Muscle layer of colon (tissue), 2 donors: ENCODE measurements at regions not wholly inside any gene's neighbourhood (a gene's known extent, or its start where the extent isn't known, plus 50 kb on each side); places are given as distances from the start of the nearest gene placed in this dataset.

ENCODE experiments used
- H3K27ac ChIP-seq: one replicate; pipeline ENCODE4 v1.7.0; 2013; ENCODE audit warnings: low read depth, mild to moderate bottlenecking, low read length, moderate library complexity
- H3K27me3 ChIP-seq, 2 donors: one replicate each; pipeline ENCODE4 v1.7.0; 2013; ENCODE audit warnings: low read length in 2 of 2, mild to moderate bottlenecking in 2 of 2; ENCODE audit not compliant: insufficient read depth in 2 of 2, control insufficient read depth in 1 of 2
- H3K36me3 ChIP-seq: one replicate; pipeline ENCODE4 v1.7.0; 2013; ENCODE audit warnings: mild to moderate bottlenecking, low read length; ENCODE audit not compliant: insufficient read depth
- H3K4me1 ChIP-seq: one replicate; pipeline ENCODE4 v1.7.0; 2013; ENCODE audit warnings: mild to moderate bottlenecking, low read length; ENCODE audit not compliant: insufficient read depth
- H3K4me3 ChIP-seq, 2 donors: one replicate each; pipeline ENCODE4 v1.7.0; 2013; ENCODE audit warnings: low read length in 2 of 2, low read depth in 1 of 2, mild to moderate bottlenecking in 1 of 2, moderate library complexity in 1 of 2
- H3K9ac ChIP-seq: one replicate; pipeline ENCODE4 v1.7.0; 2013; ENCODE audit warnings: low read length
- H3K9me3 ChIP-seq: one replicate; pipeline ENCODE4 v1.7.0; 2013; ENCODE audit warnings: mild to moderate bottlenecking, low read length
- donor health status: abdominal sarcoma.
- donor health status: Adenocarcinoma of cecum.

DNA sequence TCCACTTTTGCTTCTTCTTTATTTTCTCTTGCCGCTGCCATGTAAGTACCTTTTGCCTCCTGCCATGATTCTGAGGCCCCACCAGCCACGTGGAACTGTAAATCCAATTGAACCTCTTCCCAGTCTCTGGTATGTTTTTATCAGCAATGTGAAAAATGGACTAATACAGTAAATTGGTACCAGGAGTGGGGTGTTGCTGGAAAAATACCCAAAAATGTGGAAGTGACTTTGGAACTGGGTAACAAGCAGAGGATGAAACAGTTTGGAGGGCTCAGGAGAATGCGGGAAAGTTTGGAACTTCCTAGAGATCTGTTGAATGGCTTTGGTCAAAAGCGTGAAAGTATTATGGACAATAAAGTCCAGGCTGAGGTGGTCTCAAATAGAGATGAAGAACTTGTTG is 670.3 kb upstream of the ZWINT start:
- Histone ChIP-seq H3K4me3 (no peak overlapping the region), H3K9me3 (no peaks in the 10 kb centered on the region), H3K27me3 (no peaks in the 10 kb centered on the region), H3K36me3 (no peaks in the 10 kb centered on the region), H3K9ac (no peak overlapping the region), H3K4me1 (no peaks in the 10 kb centered on the region), H3K27ac (no peak overlapping the region)

GRCh38 chr10:57026307-57026706 is 665.2 kb upstream of the ZWINT start:
- Histone ChIP-seq H3K4me1 (no peaks in the 10 kb centered on the region), H3K27me3 (no peaks in the 10 kb centered on the region), H3K27ac (no peak overlapping the region), H3K9me3 (no peaks in the 10 kb centered on the region), H3K36me3 (no peaks in the 10 kb centered on the region), H3K4me3 (no peak overlapping the region), H3K9ac (no peak overlapping the region)

DNA sequence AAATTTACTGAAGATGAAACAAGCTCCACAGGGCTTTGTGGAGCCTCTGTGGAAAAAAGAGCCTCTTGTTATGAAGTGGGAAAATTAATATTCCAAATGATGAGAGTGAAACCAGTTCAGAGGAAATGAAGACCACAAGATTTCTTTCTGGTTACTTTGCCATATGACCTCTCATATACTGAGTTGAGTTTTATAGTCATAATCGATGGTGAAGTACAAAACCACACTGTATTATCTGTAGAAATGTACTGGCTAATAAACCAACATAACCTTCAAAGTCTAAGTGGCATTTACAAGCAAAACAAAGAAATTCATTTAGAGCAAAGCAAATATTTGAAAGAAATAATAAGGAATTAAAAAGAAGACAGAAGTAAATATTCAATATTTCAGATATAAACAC is 662.6 kb upstream of the ZWINT start:
- no peak overlapping the region for H3K9ac ChIP-seq
- no peaks in the 10 kb centered on the region for H3K9me3 ChIP-seq
- H3K27ac ChIP-seq = no peak overlapping the region
- H3K4me1 ChIP-seq = no peaks in the 10 kb centered on the region
- no peaks in the 10 kb centered on the region for H3K36me3 ChIP-seq
- no peaks in the 10 kb centered on the region for H3K27me3 ChIP-seq
- H3K4me3 ChIP-seq = no peak overlapping the region

DNA sequence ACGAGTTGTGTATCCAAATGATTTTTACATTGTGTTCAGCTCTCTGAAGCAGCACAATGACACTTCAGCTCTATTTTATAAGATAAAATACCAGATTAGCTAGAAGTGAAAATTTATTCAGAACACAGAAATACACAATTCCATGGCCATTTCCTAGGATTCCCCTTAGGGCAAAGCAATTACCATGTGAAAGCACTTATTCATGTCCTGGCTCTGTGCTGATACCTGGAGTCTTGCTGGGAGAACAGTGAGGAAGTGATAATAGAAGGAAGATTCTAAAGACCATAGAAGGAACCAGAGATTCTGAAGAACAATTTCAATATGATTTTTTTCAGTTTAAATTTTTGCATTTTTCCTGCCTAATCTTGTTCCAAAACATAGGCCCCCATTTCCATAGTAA is 657.4 kb upstream of the ZWINT start:
- no peaks in the 10 kb centered on the region for H3K27me3 ChIP-seq
- no peak overlapping the region for H3K9ac ChIP-seq
- H3K4me1 ChIP-seq = no peaks in the 10 kb centered on the region
- no peak overlapping the region for H3K4me3 ChIP-seq
- H3K27ac ChIP-seq = no peak overlapping the region
- H3K36me3 ChIP-seq = no peaks in the 10 kb centered on the region
- no peaks in the 10 kb centered on the region for H3K9me3 ChIP-seq

DNA sequence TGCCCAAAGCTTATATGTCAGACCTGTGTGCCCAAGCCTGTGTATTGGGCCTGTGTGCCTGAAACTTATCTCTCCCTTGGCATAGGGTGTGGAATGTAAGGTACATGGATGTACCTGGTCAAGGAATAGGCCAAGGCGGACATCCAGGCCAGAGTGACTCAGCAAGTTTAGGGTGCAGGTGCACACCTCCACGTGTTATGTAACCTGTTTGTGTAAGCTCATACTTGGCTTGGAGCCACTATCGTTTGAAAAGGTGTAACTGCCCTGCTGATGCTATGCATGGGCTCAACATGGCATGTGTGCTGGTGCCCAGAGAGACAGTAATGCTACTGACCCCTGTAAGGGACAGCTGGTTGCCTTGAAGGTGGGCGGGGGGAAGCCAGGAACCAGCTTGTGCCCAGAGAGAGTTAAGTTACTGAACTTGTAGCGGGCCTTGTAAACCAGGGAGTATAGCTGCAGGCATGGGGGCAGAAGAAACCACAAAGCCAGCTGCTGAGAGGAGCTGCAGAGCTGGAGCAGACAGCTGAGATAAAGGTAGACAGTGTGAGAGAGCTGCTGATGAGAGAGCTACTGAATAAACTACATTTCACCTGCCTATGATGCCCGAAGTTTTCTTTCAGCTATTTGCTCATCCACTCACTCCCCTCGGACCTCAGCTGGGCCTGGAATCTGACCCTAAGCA is 656.4 kb upstream of the ZWINT start:
- Histone ChIP-seq H3K9me3 (no peaks in the 10 kb centered on the region), H3K9ac (no peak overlapping the region), H3K4me1 (no peaks in the 10 kb centered on the region), H3K27me3 (no peaks in the 10 kb centered on the region), H3K27ac (no peak overlapping the region), H3K4me3 (no peak overlapping the region), H3K36me3 (no peaks in the 10 kb centered on the region)

- no peak overlapping the region for H3K4me3 ChIP-seq
- no peaks in the 10 kb centered on the region for H3K4me1 ChIP-seq
- H3K36me3 ChIP-seq = no peaks in the 10 kb centered on the region
- no peak overlapping the region for H3K27ac ChIP-seq
- no peaks in the 10 kb centered on the region for H3K27me3 ChIP-seq
- H3K9me3 ChIP-seq = no peaks in the 10 kb centered on the region
- H3K9ac ChIP-seq = no peak overlapping the region
Observed at GRCh38 chr10:57015595-57016318, 654.7 kb upstream of the ZWINT start.

GRCh38 chr10:57015187-57015586 is 654.1 kb upstream of the ZWINT start:
- Histone ChIP-seq H3K36me3 (no peaks in the 10 kb centered on the region), H3K9me3 (no peaks in the 10 kb centered on the region), H3K4me3 (no peak overlapping the region), H3K9ac (no peak overlapping the region), H3K27me3 (no peaks in the 10 kb centered on the region), H3K4me1 (no peaks in the 10 kb centered on the region), H3K27ac (no peak overlapping the region)

DNA sequence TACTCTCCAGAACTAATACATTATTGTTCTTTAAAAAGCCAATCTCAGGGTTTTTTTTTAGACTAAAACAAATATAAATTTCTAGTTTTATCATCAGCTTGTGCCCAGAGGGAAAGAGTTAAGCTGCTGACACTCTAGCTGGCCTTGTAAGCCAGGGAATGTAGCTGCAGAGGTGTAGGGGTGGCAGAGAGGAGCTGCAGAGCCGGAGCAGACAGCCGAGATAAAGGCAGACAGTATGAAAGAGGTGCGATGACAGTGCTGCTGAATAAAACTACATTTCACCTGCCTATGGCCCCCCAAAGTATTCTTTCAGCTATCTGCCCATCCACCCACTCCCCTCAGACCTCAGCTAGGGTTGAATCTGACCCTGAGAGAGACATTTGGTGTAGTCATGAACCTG is 653.7 kb upstream of the ZWINT start:
- Histone ChIP-seq H3K9ac (no peak overlapping the region), H3K4me1 (no peaks in the 10 kb centered on the region), H3K4me3 (no peak overlapping the region), H3K9me3 (no peaks in the 10 kb centered on the region), H3K27me3 (no peaks in the 10 kb centered on the region), H3K27ac (no peak overlapping the region), H3K36me3 (no peaks in the 10 kb centered on the region)

- no peaks in the 10 kb centered on the region for H3K36me3 ChIP-seq
- no peak overlapping the region for H3K9ac ChIP-seq
- no peak overlapping the region for H3K4me3 ChIP-seq
- no peak overlapping the region for H3K27ac ChIP-seq
- no peaks in the 10 kb centered on the region for H3K4me1 ChIP-seq
- H3K27me3 ChIP-seq = no peaks in the 10 kb centered on the region
- no peaks in the 10 kb centered on the region for H3K9me3 ChIP-seq
Observed at GRCh38 chr10:57008189-57008588, 647.1 kb upstream of the ZWINT start.

GRCh38 chr10:56991591-56992069 is 630.6 kb upstream of the ZWINT start:
- Histone ChIP-seq H3K4me3 (no peak overlapping the region), H3K36me3 (no peaks in the 10 kb centered on the region), H3K9me3 (no peaks in the 10 kb centered on the region), H3K9ac (no peak overlapping the region), H3K27me3 (no peaks in the 10 kb centered on the region), H3K27ac (no peak overlapping the region), H3K4me1 (no peaks in the 10 kb centered on the region)

- no peaks in the 10 kb centered on the region for H3K36me3 ChIP-seq
- H3K4me3 ChIP-seq = no peak overlapping the region
- H3K27me3 ChIP-seq = no peaks in the 10 kb centered on the region
- no peaks in the 10 kb centered on the region for H3K9me3 ChIP-seq
- H3K27ac ChIP-seq = no peak overlapping the region
- H3K9ac ChIP-seq = no peak overlapping the region
- H3K4me1 ChIP-seq = no peaks in the 10 kb centered on the region
Observed at GRCh38 chr10:56975513-56975912, 614.5 kb upstream of the ZWINT start.

- H3K4me1 ChIP-seq = no peaks in the 10 kb centered on the region
- no peaks in the 10 kb centered on the region for H3K9me3 ChIP-seq
- no peaks in the 10 kb centered on the region for H3K36me3 ChIP-seq
- H3K27ac ChIP-seq = no peak overlapping the region
- no peak overlapping the region for H3K9ac ChIP-seq
- H3K4me3 ChIP-seq = no peak overlapping the region
- no peaks in the 10 kb centered on the region for H3K27me3 ChIP-seq
Observed at GRCh38 chr10:56973766-56974165, 612.7 kb upstream of the ZWINT start.
